Activated CD4-positive, alpha-beta T cell treated with anti-CD3 and anti-CD28 coated beads, Interleukin-2, amount 50 U/mL, for 16 hours (primary cell): ENCODE measurements at regions not wholly inside any gene's neighbourhood (a gene's known extent, or its start where the extent isn't known, plus 50 kb on each side); places are given as distances from the start of the nearest gene placed in this dataset.

ENCODE experiments used
- DNase-seq: peaks from one replicate; pipeline ENCODE4 v3.0.0-alpha.2; 2020

- DNase-seq: peak; percentile 47
Observed at GRCh38 chr13:51518827-51519226, 65.4 kb upstream of the WDFY2 start.

- no peak for DNase-seq
Observed at GRCh38 chr13:51519771-51520216, 64.5 kb upstream of the WDFY2 start.

GRCh38 chr13:51520524-51520923 is 63.7 kb upstream of the WDFY2 start:
- DNase-seq: no peak

- DNase-seq: peak; percentile 63
Observed at GRCh38 chr13:51523082-51523518, 61.2 kb upstream of the WDFY2 start.

- no peak for DNase-seq
Observed at GRCh38 chr13:51524312-51524711, 60.0 kb upstream of the WDFY2 start.

- no peak for DNase-seq
Observed at GRCh38 chr13:51524829-51525566, 59.3 kb upstream of the WDFY2 start.

GRCh38 chr13:51525567-51526167 is 58.6 kb upstream of the WDFY2 start:
- DNase-seq: no peak

GRCh38 chr13:51526202-51526601 is 58.1 kb upstream of the WDFY2 start:
- DNase-seq: no peak

GRCh38 chr13:51532736-51533197 is 51.5 kb upstream of the WDFY2 start:
- peak; percentile 39 for DNase-seq

- DNase-seq: peak; percentile 43
Observed at GRCh38 chr13:51534041-51534817, 50.0 kb upstream of the WDFY2 start.
